ENCODE measurements at regions not wholly inside any gene's neighbourhood (a gene's known extent, or its start where the extent isn't known, plus 50 kb on each side); places are given as distances from the start of the nearest gene placed in this dataset.

- intact Hi-C loops (cut with DNase I): no loop called here
- Histone ChIP-seq H3K4me1 (no peaks in the 10 kb centered on the region), H3K27ac (no peak overlapping the region), H3K4me3 (no peak overlapping the region), H3K27me3 (ENCODE audit: insufficient read depth in 3 of 3, low read length in 2 of 3) (no peaks in the 10 kb centered on the region), H3K9me3 (no peaks in the 10 kb centered on the region), H3K36me3 (ENCODE audit: insufficient read depth in 1 of 2, low read depth in 1 of 2) (no peaks in the 10 kb centered on the region)
- TF ChIP-seq CTCF (IDR thresholded peaks at IDR 0.05): no peak
- ATAC-seq: no peak
- WGBS, 3 donors: 17 to 30% (median 19%) methylated on average over 2 of the region's 2 CpGs
- DNase-seq: no peak
Measured at GRCh38 chr2:57330447-57330846, 716.2 kb upstream of the VRK2 start.

GRCh38 chr2:57333221-57333620 lies 713.4 kb upstream of the VRK2 start:
- no peak overlapping the region for H3K4me3 ChIP-seq
- no peak for DNase-seq
- no peaks in the 10 kb centered on the region for H3K4me1 ChIP-seq
- no peaks in the 10 kb centered on the region for H3K9me3 ChIP-seq
- WGBS, 3 donors: 92 to 95% (median 93%) methylated on average over 1 of the region's 1 CpG
- ATAC-seq: no peak
- no peak for TF ChIP-seq CTCF (IDR thresholded peaks at IDR 0.05)
- no peaks in the 10 kb centered on the region for H3K27me3 ChIP-seq (ENCODE audit: insufficient read depth in 3 of 3, low read length in 2 of 3)
- intact Hi-C loops (cut with DNase I): no loop called here
- H3K27ac ChIP-seq: no peak overlapping the region
- no peaks in the 10 kb centered on the region for H3K36me3 ChIP-seq (ENCODE audit: insufficient read depth in 1 of 2, low read depth in 1 of 2)

- Histone ChIP-seq H3K36me3 (ENCODE audit: insufficient read depth in 1 of 2, low read depth in 1 of 2) (no peaks in the 10 kb centered on the region), H3K27me3 (ENCODE audit: insufficient read depth in 3 of 3, low read length in 2 of 3) (no peaks in the 10 kb centered on the region), H3K27ac (no peak overlapping the region), H3K9me3 (no peaks in the 10 kb centered on the region), H3K4me3 (no peak overlapping the region), H3K4me1 (no peaks in the 10 kb centered on the region)
- intact Hi-C loops (cut with DNase I): no loop called here
- WGBS, 3 donors: 87 to 89% (median 89%) methylated on average over 1 of the region's 1 CpG
- no peak for TF ChIP-seq CTCF (IDR thresholded peaks at IDR 0.05)
- no peak for DNase-seq
- peak in 1 of 4 donors; percentile 39 for ATAC-seq
Measured at GRCh38 chr2:57343391-57344006, 703.1 kb upstream of the VRK2 start.

GRCh38 chr2:57368190-57368589 lies 678.4 kb upstream of the VRK2 start:
- DNase-seq (no peak), ATAC-seq (no peak)
- H3K9me3 ChIP-seq: no peaks in the 10 kb centered on the region
- H3K4me3 ChIP-seq: no peak overlapping the region
- intact Hi-C loops (cut with DNase I): no loop called here
- H3K36me3 ChIP-seq (ENCODE audit: insufficient read depth in 1 of 2, low read depth in 1 of 2): no peaks in the 10 kb centered on the region
- no peaks in the 10 kb centered on the region for H3K27me3 ChIP-seq (ENCODE audit: insufficient read depth in 3 of 3, low read length in 2 of 3)
- no peak for TF ChIP-seq CTCF (IDR thresholded peaks at IDR 0.05)
- no peak overlapping the region for H3K27ac ChIP-seq
- H3K4me1 ChIP-seq: no peaks in the 10 kb centered on the region
- WGBS, 3 donors: 90 to 97% (median 96%) methylated on average over 1 of the region's 1 CpG
